ENCODE measurements at regions not wholly inside any gene's neighbourhood (a gene's known extent, or its start where the extent isn't known, plus 50 kb on each side); places are given as distances from the start of the nearest gene placed in this dataset.

DNA sequence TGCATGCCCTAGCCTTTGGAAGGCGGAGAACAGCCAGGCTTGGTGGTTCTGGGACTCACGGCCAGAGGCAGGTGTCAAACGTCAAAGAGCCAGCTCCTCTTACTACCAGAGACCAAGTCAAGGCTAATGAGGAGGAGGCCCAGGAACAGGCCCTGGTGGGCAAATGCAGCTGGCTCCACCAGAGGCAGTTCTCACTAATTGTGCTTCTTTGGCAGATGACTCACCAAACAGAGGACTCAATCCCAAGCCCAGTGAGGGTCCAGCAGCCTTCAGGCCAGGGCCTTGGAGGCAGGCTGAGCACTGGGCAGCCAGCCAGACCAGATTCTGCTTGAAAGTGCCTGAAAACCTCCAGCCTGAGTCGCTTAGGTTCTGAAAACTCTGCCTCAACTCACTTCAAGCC is 336.5 kb upstream of the CDH5 start:
- TF ChIP-seq POLR2AphosphoS5 (IDR thresholded peaks at IDR 0.05; ENCODE audit: borderline replicate concordance, low read depth, low read length) (no peak), EZH2 (IDR thresholded peaks at IDR 0.05) (no peak), FOXP2 (optimal IDR thresholded peaks at IDR 0.05; ENCODE audit: control extremely low read depth, extremely low read length, insufficient read depth) (no peak)
